OCI-LY1 (cell line): ENCODE measurements at regions not wholly inside any gene's neighbourhood (a gene's known extent, or its start where the extent isn't known, plus 50 kb on each side); places are given as distances from the start of the nearest gene placed in this dataset.

Experiments used
- H2AFZ ChIP-seq: fragments of 200-600 bp; sonication (generic), shearing (Covaris generic); 2 replicates; pipeline ENCODE4 v1.6.0; 2014; ENCODE audit warnings: antibody characterized with exemption, mild to moderate bottlenecking, low read length
- H3F3A ChIP-seq: fragments of 200-600 bp; sonication (generic), shearing (Covaris generic); 2 replicates; pipeline ENCODE4 v1.6.0; 2014; ENCODE audit warnings: mild to moderate bottlenecking, antibody characterized with exemption, low read length, moderate library complexity; ENCODE audit not compliant: insufficient read depth
- H3K27ac ChIP-seq: fragments of 200-600 bp; sonication (generic); 2 replicates; pipeline ENCODE4 v1.5.1; 2014; ENCODE audit warnings: low read length, mixed run types, mild to moderate bottlenecking, low read depth; ENCODE audit not compliant: poor library complexity, severe bottlenecking
- H3K27me3 ChIP-seq: fragments of 200-600 bp; sonication (generic); 2 replicates; pipeline ENCODE4 v1.6.0; 2014; ENCODE audit warnings: antibody characterized with exemption, mild to moderate bottlenecking, low read length, moderate library complexity; ENCODE audit not compliant: insufficient read depth
- H3K36me3 ChIP-seq: fragments of 200-600 bp; sonication (generic); 2 replicates; pipeline ENCODE4 v1.6.1; 2014; ENCODE audit warnings: mild to moderate bottlenecking, antibody characterized with exemption, low read length, moderate library complexity, mixed read lengths; ENCODE audit not compliant: insufficient read depth
- H3K4me1 ChIP-seq: fragments of 200-600 bp; sonication (generic); 2 replicates; pipeline ENCODE4 v1.5.1; 2014; ENCODE audit warnings: mild to moderate bottlenecking, low read length, moderate library complexity; ENCODE audit not compliant: insufficient read depth, severe bottlenecking
- H3K4me2 ChIP-seq: fragments of 200-600 bp; sonication (generic), shearing (Covaris generic); 2 replicates; pipeline ENCODE4 v1.6.1; 2014; ENCODE audit warnings: low read length
- H3K4me3 ChIP-seq: fragments of 200-600 bp; sonication (generic); 2 replicates; pipeline ENCODE4 v1.5.1; 2014; ENCODE audit warnings: low read length, low read depth, mild to moderate bottlenecking, mixed read lengths; ENCODE audit not compliant: poor library complexity, severe bottlenecking
- H3K79me2 ChIP-seq: fragments of 200-600 bp; shearing (Covaris generic); 2 replicates; pipeline ENCODE4 v1.6.1; 2016; ENCODE audit warnings: mixed run types, low read length, mixed read lengths; ENCODE audit not compliant: insufficient read depth
- H3K9ac ChIP-seq: fragments of 200-600 bp; sonication (generic), shearing (Covaris generic); 2 replicates; pipeline ENCODE4 v1.6.1; 2014; ENCODE audit warnings: mild to moderate bottlenecking, low read length, mixed read lengths
- H3K9me2 ChIP-seq: fragments of 200-600 bp; sonication (generic), shearing (Covaris generic); 2 replicates; pipeline ENCODE4 v1.6.1; 2014; ENCODE audit warnings: low read depth, mild to moderate bottlenecking, low read length, mixed read lengths
- H3K9me3 ChIP-seq: fragments of 200-600 bp; shearing (Covaris generic); 2 replicates; pipeline ENCODE4 v1.6.1; 2014; ENCODE audit warnings: low read length, mixed read lengths
- H4K20me1 ChIP-seq: fragments of 200-600 bp; sonication (generic), shearing (Covaris generic); 2 replicates; pipeline ENCODE4 v1.6.0; 2016; ENCODE audit warnings: mild to moderate bottlenecking, low read length; ENCODE audit not compliant: insufficient read depth
- EZH2 ChIP-seq: fragments of 200-600 bp; sonication (generic), shearing (Covaris generic); IDR thresholded peaks from 2 replicates; pipeline ENCODE4 v1.8.0; 2017; ENCODE audit warnings: borderline replicate concordance, mixed run types, mild to moderate bottlenecking, antibody characterized with exemption, low read length, moderate library complexity, mixed read lengths
- TF ChIP-seq, protein P1 (sequence below): fragments of 200-600 bp; sonication (generic), shearing (Covaris generic); IDR thresholded peaks from 2 replicates; pipeline ENCODE4 v1.5.1; 2017; ENCODE audit warnings: mild to moderate bottlenecking, antibody characterized with exemption, low read length, moderate library complexity, mixed read lengths

DNA sequence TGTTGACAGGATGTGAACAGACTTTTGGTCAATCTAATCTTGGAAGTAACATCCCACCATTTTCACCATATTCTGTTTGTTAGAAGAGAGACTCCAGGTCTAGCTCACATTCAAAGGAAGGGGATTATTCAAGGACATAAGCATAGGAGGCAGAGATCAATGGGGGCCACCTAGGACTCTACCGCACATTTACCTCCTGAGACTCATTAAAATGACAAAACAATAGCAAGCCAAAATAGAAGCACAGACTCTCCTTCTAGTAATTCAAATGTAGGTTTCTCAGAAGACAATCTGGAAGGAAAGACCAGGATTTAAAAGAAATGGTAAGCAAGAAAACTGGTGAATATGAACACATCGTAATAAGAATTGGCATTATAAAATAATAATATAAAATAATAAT lies 156.4 kb upstream of the KYNU start:
- Histone ChIP-seq H3K9me3 (no peaks in the 10 kb centered on the region), H3K27ac (no peak overlapping the region), H3K9ac (no peak overlapping the region), H3K79me2 (no peaks in the 10 kb centered on the region), H2AFZ (no peak overlapping the region), H3K4me2 (no peak overlapping the region), H4K20me1 (no peaks in the 10 kb centered on the region), H3K27me3 (no peaks in the 10 kb centered on the region), H3K4me1 (no peaks in the 10 kb centered on the region), H3K4me3 (no peak overlapping the region), H3K36me3 (no peaks in the 10 kb centered on the region), H3F3A (no peaks in the 10 kb centered on the region), H3K9me2 (no peaks in the 10 kb centered on the region)
- no peak for TF ChIP-seq EZH2
- TF ChIP-seq, protein P1, sequence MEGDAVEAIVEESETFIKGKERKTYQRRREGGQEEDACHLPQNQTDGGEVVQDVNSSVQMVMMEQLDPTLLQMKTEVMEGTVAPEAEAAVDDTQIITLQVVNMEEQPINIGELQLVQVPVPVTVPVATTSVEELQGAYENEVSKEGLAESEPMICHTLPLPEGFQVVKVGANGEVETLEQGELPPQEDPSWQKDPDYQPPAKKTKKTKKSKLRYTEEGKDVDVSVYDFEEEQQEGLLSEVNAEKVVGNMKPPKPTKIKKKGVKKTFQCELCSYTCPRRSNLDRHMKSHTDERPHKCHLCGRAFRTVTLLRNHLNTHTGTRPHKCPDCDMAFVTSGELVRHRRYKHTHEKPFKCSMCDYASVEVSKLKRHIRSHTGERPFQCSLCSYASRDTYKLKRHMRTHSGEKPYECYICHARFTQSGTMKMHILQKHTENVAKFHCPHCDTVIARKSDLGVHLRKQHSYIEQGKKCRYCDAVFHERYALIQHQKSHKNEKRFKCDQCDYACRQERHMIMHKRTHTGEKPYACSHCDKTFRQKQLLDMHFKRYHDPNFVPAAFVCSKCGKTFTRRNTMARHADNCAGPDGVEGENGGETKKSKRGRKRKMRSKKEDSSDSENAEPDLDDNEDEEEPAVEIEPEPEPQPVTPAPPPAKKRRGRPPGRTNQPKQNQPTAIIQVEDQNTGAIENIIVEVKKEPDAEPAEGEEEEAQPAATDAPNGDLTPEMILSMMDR = no peak

DNA sequence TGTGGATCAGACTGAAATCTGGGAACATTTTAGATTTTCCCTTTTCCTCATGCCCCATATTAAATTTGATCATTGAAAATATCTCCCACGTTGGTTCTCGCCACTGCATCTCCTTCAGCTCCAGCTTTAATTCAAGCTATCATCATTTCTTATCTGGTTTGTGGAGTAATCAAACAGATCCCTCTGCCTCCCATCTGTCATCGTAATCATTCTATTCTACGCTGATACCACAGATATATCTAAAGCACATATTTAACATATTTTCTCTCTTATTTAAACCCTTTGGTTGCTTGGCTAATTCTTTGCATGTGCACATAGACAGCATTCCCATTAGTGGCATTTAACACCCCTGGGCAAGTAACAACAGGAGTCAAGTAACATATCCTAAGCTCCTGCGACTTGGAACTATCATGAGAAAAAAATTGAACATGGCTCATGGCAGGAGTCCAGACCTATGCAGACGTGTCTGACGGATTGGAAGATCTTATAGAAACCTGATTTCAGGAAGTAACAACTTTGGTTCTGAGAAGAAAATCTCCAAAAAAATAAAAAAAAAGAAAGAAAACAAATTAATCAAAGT lies 158.8 kb upstream of the KYNU start:
- TF ChIP-seq, protein P1 = no peak
- no peak for TF ChIP-seq EZH2

DNA sequence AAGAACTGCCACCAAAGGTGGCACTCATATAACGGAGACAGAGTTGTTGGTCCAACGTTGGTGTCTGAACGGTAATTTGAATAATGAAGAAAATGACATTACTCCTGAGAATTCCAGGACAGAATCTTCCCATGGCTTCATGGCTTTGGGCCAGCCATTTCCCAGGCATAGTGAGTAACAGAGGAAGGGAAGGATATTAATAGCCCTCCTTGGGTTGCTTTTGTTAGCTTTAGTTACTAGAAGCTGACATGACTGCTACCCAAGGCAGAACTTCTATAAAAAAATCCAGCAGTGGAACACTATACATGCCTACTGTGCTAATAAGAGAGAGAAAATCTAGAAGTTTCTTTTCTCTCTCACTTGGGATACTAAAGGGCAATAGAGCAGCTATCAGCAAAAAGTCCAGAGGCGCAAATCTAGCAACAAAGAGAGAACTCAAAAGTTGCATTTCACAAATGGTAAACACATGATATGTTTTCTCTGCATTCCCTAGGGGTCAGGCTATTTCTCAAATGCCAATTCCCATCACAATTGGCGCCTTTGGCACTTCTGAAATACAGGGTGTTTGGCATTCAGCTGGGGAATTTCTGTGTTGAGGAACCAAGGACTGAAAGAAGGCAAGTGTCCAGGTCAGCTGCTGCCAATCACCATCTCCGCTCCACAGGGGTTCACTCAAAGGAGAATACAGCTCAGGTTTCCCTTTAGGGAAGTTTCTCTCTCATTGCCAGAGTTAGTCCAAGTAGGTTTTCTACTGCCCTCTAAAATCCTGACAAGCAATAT lies 160.8 kb upstream of the KYNU start:
- Histone ChIP-seq H3K4me1 (no peaks in the 10 kb centered on the region), H3K4me3 (no peak overlapping the region), H3K9me3 (no peaks in the 10 kb centered on the region), H3K27ac (no peak overlapping the region), H3F3A (no peaks in the 10 kb centered on the region), H3K36me3 (no peaks in the 10 kb centered on the region), H3K9me2 (no peaks in the 10 kb centered on the region), H3K4me2 (no peak overlapping the region), H2AFZ (no peak overlapping the region), H4K20me1 (no peaks in the 10 kb centered on the region), H3K27me3 (no peaks in the 10 kb centered on the region), H3K9ac (no peak overlapping the region), H3K79me2 (no peaks in the 10 kb centered on the region)
- no peak for TF ChIP-seq EZH2

More for the DNA sequence above, 158.8 kb upstream of the KYNU start:
- Histone ChIP-seq H3K36me3 (no peaks in the 10 kb centered on the region), H3K4me1 (no peaks in the 10 kb centered on the region), H3K9me2 (no peaks in the 10 kb centered on the region), H3K27me3 (no peaks in the 10 kb centered on the region), H3K27ac (no peak overlapping the region), H3K9ac (no peak overlapping the region), H2AFZ (no peak overlapping the region), H3K4me2 (no peak overlapping the region), H3K4me3 (no peak overlapping the region), H4K20me1 (no peaks in the 10 kb centered on the region), H3K9me3 (no peaks in the 10 kb centered on the region), H3K79me2 (no peaks in the 10 kb centered on the region), H3F3A (no peaks in the 10 kb centered on the region)
